K562 (cell line): ENCODE measurements at regions not wholly inside any gene's neighbourhood (a gene's known extent, or its start where the extent isn't known, plus 50 kb on each side); places are given as distances from the start of the nearest gene placed in this dataset.

Source experiments
- ATAC-seq: fragments of 200-7000 bp; cut with Tn5 transposase; 3 replicates; pipeline ENCODE4 v1.9.1; 2020; ENCODE audit warnings: moderate library complexity
- BruUV-seq: library from RNA; stranded (reverse); fragments of 400-500 nt; replicated peaks from 2 replicates; lab custom pipeline; 2021; lab: Mats Ljungman, UMichigan
- CTCF ChIA-PET: fragments of 300-600 bp; formaldehyde crosslinking; extraction: SDS; loops from one replicate; lab custom pipeline; 2021; ENCODE audit warnings: low intra/inter-chr PET ratio; lab: Yijun Ruan, JAX
- POLR2A ChIA-PET: fragments of 300-600, 350-650 bp; sonication (Branson Sonifier 250); formaldehyde crosslinking; extraction: SDS; loops from one replicate; lab custom pipeline; 2021; ENCODE audit warnings: antibody characterized with exemption, inconsistent platforms; lab: Yijun Ruan, JAX
- DNase-seq, 4 experiments: peaks; one replicate each; pipeline versions ENCODE4 v3.0.0 to v3.0.0-alpha.2; 2011 to 2018; ENCODE audit warnings: low spot score in 3 of 4, mixed read lengths in 3 of 4; ENCODE audit errors: extremely low read depth in 1 of 4
- FAIRE-seq: peaks from 2 replicates; lab custom pipeline; 2011; peaks lifted over from hg19 to GRCh38; lab: Jason Lieb, UNC
- H2AFZ ChIP-seq: 2 replicates; pipeline ENCODE4 v1.6.0; 2011; ENCODE audit warnings: low read depth, low read length, control low read depth, inconsistent platforms
- H3K27ac ChIP-seq: fragments of 200-600 bp; 3 replicates; pipeline ENCODE4 v1.8.0; 2011; ENCODE audit warnings: low read depth, mild to moderate bottlenecking, control low read depth, inconsistent platforms, low read length, moderate library complexity, mixed read lengths; ENCODE audit errors: extremely low read depth
- H3K27me3 ChIP-seq, 2 experiments: fragments of 300-600 bp in 1 of 2; 2 replicates in 1 of 2; 3 replicates in 1 of 2; pipeline versions ENCODE4 v1.6.0 to v1.8.0; 2011; ENCODE audit warnings: inconsistent platforms in 2 of 2, low read length in 2 of 2, mild to moderate bottlenecking in 1 of 2, mixed read lengths in 1 of 2, moderate library complexity in 1 of 2; ENCODE audit not compliant: control insufficient read depth in 2 of 2, insufficient read depth in 2 of 2
- H3K36me3 ChIP-seq: fragments of 300-600 bp; 3 replicates; pipeline ENCODE4 v1.8.0; 2011; ENCODE audit warnings: mild to moderate bottlenecking, low read length, inconsistent platforms; ENCODE audit not compliant: control insufficient read depth, insufficient read depth
- H3K4me1 ChIP-seq, 2 experiments: fragments of 200-600 bp in 1 of 2; replicated peaks in 1 of 2; 2 replicates in 1 of 2; 3 replicates in 1 of 2; pipeline versions ENCODE4 v1.5.1 to v1.8.0; 2011; ENCODE audit warnings: inconsistent platforms in 2 of 2, low read length in 2 of 2, mild to moderate bottlenecking in 1 of 2, mixed read lengths in 1 of 2, moderate library complexity in 1 of 2; ENCODE audit not compliant: control insufficient read depth in 2 of 2, insufficient read depth in 2 of 2
- H3K4me2 ChIP-seq: 2 replicates; pipeline ENCODE4 v1.6.1; 2011; ENCODE audit warnings: low read length, control low read depth, inconsistent platforms, mixed read lengths; ENCODE audit not compliant: insufficient read depth
- H3K4me3 ChIP-seq: fragments of 200-600 bp; sonication (generic), shearing (Covaris generic); 2 replicates; pipeline ENCODE4 v1.5.1; 2016; ENCODE audit warnings: control low read depth, inconsistent platforms
- H3K79me2 ChIP-seq: fragments of 200-600 bp; 3 replicates; pipeline ENCODE4 v1.8.0; 2011; ENCODE audit warnings: low read length, inconsistent platforms; ENCODE audit not compliant: control insufficient read depth, insufficient read depth
- H3K9ac ChIP-seq, 2 experiments: 2 replicates each; pipeline versions ENCODE4 v1.6.0 to v1.6.1; 2011; ENCODE audit warnings: low read depth in 2 of 2, low read length in 2 of 2, control low read depth in 1 of 2, inconsistent platforms in 1 of 2, mild to moderate bottlenecking in 1 of 2, mixed read lengths in 1 of 2; ENCODE audit not compliant: insufficient read depth in 1 of 2
- H3K9me1 ChIP-seq: one replicate; pipeline ENCODE4 v1.6.0; 2011; ENCODE audit warnings: inconsistent platforms, mild to moderate bottlenecking, low read length, moderate library complexity; ENCODE audit not compliant: control insufficient read depth, insufficient read depth
- H3K9me3 ChIP-seq: replicated peaks from 2 replicates; pipeline ENCODE4 v1.5.1; 2011; ENCODE audit warnings: low read depth, low read length, inconsistent platforms; ENCODE audit not compliant: control insufficient read depth, insufficient read depth
- H4K20me1 ChIP-seq: replicated peaks from 2 replicates; pipeline ENCODE4 v1.6.1; 2011; ENCODE audit warnings: low read length, inconsistent platforms, mixed read lengths; ENCODE audit not compliant: control insufficient read depth, insufficient read depth
- CHAMP1 ChIP-seq: fragments of 450-650 bp; IDR thresholded peaks from 2 replicates; pipeline ENCODE4 v1.6.1; 2016; ENCODE audit warnings: mild to moderate bottlenecking
- HMGN3 ChIP-seq: IDR thresholded peaks from 2 replicates; pipeline ENCODE4 v1.6.1; 2011; ENCODE audit warnings: borderline replicate concordance, low read depth, mild to moderate bottlenecking, mixed read lengths, low read length; ENCODE audit not compliant: insufficient read length; ENCODE audit errors: extremely low read depth
- SUPT5H ChIP-seq: fragments of 450-650 bp; IDR thresholded peaks from 2 replicates; pipeline ENCODE4 v1.6.1; 2016
- USF1 ChIP-seq: sonication (generic); formaldehyde crosslinking; IDR thresholded peaks from 2 replicates; pipeline ENCODE4 v1.9.0; 2022; ENCODE audit warnings: mild to moderate bottlenecking, missing genetic modification reagents
- WGBS: fragments of 100-300 bp; shearing (Covaris generic); methylation state at CpG from one replicate; pipeline ENCODE4 v1.1.6; 2016; ENCODE audit warnings: low coverage, mixed read lengths; ENCODE audit not compliant: insufficient coverage; ENCODE audit errors: missing lambda C conversion rate; 5-methylcytosine and 5-hydroxymethylcytosine counted together
- in situ Hi-C: fragments of 300-500 bp; cut with MboI; formaldehyde crosslinking; loops from 4 replicates; pipeline ENCODE4 v1.15.0; 2018; ENCODE audit warnings: inconsistent platforms, mixed read lengths
- intact Hi-C: fragments of 100-400 bp; cut with micrococcal nuclease; formaldehyde crosslinking; loops from 2 replicates; pipeline ENCODE4 v1.14.2; 2022
- TF ChIP-seq, protein P1 (sequence below), 2 experiments: fragments of 450-650 bp in 1 of 2; sonication (generic) in 1 of 2; formaldehyde crosslinking in 1 of 2; IDR thresholded peaks; 2 replicates each; pipeline versions ENCODE4 v1.7.1 to v1.9.0; 2016 to 2022; ENCODE audit warnings: inconsistent platforms in 1 of 2, mild to moderate bottlenecking in 1 of 2, missing genetic modification reagents in 1 of 2

DNA sequence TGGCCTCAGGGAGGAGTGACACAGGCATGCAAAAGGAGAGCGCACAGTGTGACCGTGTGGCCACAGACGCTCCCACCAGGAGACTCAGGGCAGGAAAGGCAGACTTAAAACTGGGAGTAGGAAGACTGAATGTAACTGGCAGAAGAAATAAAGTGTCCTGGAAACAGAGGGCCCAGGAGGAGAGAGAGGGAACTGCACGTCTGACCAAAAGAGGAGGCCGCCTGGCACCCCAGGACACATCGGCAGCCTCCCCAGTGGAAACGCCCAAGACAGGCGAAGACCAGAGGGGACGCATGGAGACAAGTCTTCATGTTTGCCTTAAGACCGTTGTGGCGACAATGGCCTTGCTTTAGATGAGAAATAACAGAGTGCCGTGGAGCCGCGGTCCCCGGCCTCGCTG lies 163.6 kb upstream of the ALKAL2 start (continued):
- no peak for TF ChIP-seq USF1 (CRISPR knock-in tag)

GRCh38 chr2:449246-450067 lies 161.6 kb upstream of the ALKAL2 start:
- Histone ChIP-seq H3K27me3 (peaks cover 10 to 57% of the 10 kb centered on the region in 2 experiments), H3K4me1 (no peaks in the 10 kb centered on the region; a peak in 1 of 5 replicates), H3K27ac (no peak overlapping the region), H3K36me3 (no peaks in the 10 kb centered on the region), H3K4me2 (no peak overlapping the region), H3K9ac (no peak overlapping the region), H2AFZ (no peak overlapping the region), H3K9me3 (no peaks in the 10 kb centered on the region), H3K79me2 (no peaks in the 10 kb centered on the region), H3K9me1 (no peaks in the 10 kb centered on the region), H4K20me1 (no peaks in the 10 kb centered on the region), H3K4me3 (no peak overlapping the region)
- BruUV-seq, result no TSS peak
- FAIRE-seq (no peak), DNase-seq (no peak), ATAC-seq (no peak)
- 1% methylated on average over 6 of the region's 6 CpGs for WGBS
- CTCF ChIA-PET, result no interaction called here
- in situ Hi-C loops (no loop called here), intact Hi-C loops (no loop called here)
- TF ChIP-seq HMGN3 (no peak), SUPT5H (no peak), CHAMP1 (no peak)
- TF ChIP-seq, protein P1, sequence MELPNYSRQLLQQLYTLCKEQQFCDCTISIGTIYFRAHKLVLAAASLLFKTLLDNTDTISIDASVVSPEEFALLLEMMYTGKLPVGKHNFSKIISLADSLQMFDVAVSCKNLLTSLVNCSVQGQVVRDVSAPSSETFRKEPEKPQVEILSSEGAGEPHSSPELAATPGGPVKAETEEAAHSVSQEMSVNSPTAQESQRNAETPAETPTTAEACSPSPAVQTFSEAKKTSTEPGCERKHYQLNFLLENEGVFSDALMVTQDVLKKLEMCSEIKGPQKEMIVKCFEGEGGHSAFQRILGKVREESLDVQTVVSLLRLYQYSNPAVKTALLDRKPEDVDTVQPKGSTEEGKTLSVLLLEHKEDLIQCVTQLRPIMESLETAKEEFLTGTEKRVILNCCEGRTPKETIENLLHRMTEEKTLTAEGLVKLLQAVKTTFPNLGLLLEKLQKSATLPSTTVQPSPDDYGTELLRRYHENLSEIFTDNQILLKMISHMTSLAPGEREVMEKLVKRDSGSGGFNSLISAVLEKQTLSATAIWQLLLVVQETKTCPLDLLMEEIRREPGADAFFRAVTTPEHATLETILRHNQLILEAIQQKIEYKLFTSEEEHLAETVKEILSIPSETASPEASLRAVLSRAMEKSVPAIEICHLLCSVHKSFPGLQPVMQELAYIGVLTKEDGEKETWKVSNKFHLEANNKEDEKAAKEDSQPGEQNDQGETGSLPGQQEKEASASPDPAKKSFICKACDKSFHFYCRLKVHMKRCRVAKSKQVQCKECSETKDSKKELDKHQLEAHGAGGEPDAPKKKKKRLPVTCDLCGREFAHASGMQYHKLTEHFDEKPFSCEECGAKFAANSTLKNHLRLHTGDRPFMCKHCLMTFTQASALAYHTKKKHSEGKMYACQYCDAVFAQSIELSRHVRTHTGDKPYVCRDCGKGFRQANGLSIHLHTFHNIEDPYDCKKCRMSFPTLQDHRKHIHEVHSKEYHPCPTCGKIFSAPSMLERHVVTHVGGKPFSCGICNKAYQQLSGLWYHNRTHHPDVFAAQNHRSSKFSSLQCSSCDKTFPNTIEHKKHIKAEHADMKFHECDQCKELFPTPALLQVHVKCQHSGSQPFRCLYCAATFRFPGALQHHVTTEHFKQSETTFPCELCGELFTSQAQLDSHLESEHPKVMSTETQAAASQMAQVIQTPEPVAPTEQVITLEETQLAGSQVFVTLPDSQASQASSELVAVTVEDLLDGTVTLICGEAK (IDR thresholded peaks at IDR 0.05), result no peak
- TF ChIP-seq, protein P1 (CRISPR knock-in tag; IDR thresholded peaks at IDR 0.05), result no peak
- POLR2A ChIA-PET, result no interaction called here
